ENCODE measurements at regions not wholly inside any gene's neighbourhood (a gene's known extent, or its start where the extent isn't known, plus 50 kb on each side); places are given as distances from the start of the nearest gene placed in this dataset.

DNA sequence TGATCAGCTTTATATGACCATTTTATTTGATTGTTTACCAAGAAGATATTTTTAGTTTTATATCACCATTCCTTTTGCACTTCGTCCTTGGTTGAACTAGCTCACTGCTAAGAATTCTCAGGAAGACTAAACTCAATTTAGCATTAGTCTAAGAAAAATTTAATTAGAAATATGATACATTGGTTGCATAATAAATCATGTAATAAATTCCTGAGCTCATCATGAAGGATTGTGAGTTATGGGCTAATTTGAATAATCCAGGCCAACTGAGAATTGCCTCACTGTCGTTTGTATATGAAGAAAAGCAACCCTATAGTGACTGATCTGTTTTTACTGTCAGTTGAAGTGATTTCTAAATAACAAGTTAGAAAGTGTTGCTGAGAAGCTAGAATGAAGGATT lies 725.5 kb downstream of the DNAJB9 start:
- Histone ChIP-seq H2AFZ (no peak overlapping the region), H3F3A (ENCODE audit: insufficient read depth) (no peaks in the 10 kb centered on the region), H3K36me3 (ENCODE audit: low read depth) (no peaks in the 10 kb centered on the region), H3K27ac (no peak overlapping the region), H3K4me1 (ENCODE audit: insufficient read depth) (no peaks in the 10 kb centered on the region), H3K4me2 (ENCODE audit: unreplicated experiment) (no peak overlapping the region), H3K79me2 (ENCODE audit: insufficient read depth) (no peaks in the 10 kb centered on the region), H3K27me3 (replicated peaks; ENCODE audit: insufficient read depth) (no peaks in the 10 kb centered on the region), H3K9me2 (ENCODE audit: insufficient read depth) (no peaks in the 10 kb centered on the region), H3K4me3 (no peak overlapping the region), H4K20me1 (ENCODE audit: insufficient read depth) (no peaks in the 10 kb centered on the region), H3K9me3 (ENCODE audit: low read depth) (no peaks in the 10 kb centered on the region), H3K9ac (no peak overlapping the region)
- no peak for TF ChIP-seq EZH2phosphoT487 (IDR thresholded peaks at IDR 0.05; ENCODE audit: insufficient read depth, low read depth)
- no peak for DNase-seq
- in situ Hi-C loops (cut with MboI), result no loop called here
- WGBS, 2 experiments (ENCODE audit: low coverage in 1 of 2, low lambda C conversion rate in 2 of 2, missing lambda C conversion rate in 2 of 2), result 5 to 9% methylated on average over 2 of the region's 2 CpGs

DNA sequence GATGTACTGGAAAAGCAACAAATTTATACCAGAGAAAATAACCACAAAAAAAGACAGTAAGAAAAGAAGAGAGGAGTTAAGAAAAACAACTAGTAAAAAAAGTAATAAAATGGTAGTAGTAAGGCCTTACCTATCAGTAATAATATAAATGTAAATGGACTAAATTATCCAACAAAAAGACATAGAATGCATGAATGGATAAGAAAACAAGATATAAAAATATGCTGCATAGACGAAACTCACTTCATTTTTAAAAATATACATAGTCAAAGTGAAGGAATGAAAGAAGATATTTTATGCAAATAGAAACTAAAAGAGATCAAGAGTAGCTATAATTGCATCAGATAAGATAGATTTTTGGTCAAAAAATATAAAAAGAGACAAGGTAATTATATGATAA lies 739.1 kb downstream of the DNAJB9 start:
- TF ChIP-seq EZH2phosphoT487 (IDR thresholded peaks at IDR 0.05; ENCODE audit: insufficient read depth, low read depth) (no peak), EZH2 (IDR thresholded peaks at IDR 0.05; ENCODE audit: insufficient read depth, poor library complexity, severe bottlenecking) (no peak)
- Histone ChIP-seq H3K4me3 (no peak overlapping the region), H3K4me1 (ENCODE audit: insufficient read depth) (no peaks in the 10 kb centered on the region), H3K9ac (no peak overlapping the region), H3F3A (ENCODE audit: insufficient read depth) (no peaks in the 10 kb centered on the region), H3K27me3 (replicated peaks; ENCODE audit: insufficient read depth) (no peaks in the 10 kb centered on the region), H2AFZ (no peak overlapping the region), H3K79me2 (ENCODE audit: insufficient read depth) (no peaks in the 10 kb centered on the region), H3K4me2 (ENCODE audit: unreplicated experiment) (no peak overlapping the region), H3K9me3 (ENCODE audit: low read depth) (peaks cover 2% of the 10 kb centered on the region), H4K20me1 (ENCODE audit: insufficient read depth) (no peaks in the 10 kb centered on the region), H3K9me2 (ENCODE audit: insufficient read depth) (no peaks in the 10 kb centered on the region), H3K27ac (no peak overlapping the region), H3K36me3 (ENCODE audit: low read depth) (no peaks in the 10 kb centered on the region)
- no peak for DNase-seq
- in situ Hi-C loops (cut with MboI), result no loop called here
- 0 to 3% methylated on average over 1 of the region's 1 CpG for WGBS, 2 experiments (ENCODE audit: low coverage in 1 of 2, low lambda C conversion rate in 2 of 2, missing lambda C conversion rate in 2 of 2)

DNA sequence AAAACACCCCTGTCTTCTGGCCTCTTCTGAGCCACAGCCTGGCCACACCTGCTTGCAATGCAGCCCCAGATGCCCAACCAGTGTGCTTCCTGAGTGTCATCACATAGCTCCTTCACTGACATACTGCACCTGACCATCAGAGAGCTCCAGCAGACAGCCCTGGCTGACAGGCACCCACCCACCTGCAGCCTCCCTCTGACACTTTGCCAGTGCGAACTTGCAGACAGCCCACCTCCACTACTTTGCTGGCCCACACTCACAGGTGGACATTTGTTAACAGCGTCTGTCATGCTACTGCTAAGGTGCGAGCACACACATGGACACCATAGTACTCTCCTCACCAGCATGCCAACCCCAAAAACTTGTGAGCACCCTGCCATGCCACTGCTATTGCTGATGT lies 740.1 kb downstream of the DNAJB9 start:
- Histone ChIP-seq H3K4me2 (ENCODE audit: unreplicated experiment) (no peak overlapping the region), H3K4me3 (no peak overlapping the region), H3K27ac (no peak overlapping the region), H3K36me3 (ENCODE audit: low read depth) (no peaks in the 10 kb centered on the region), H4K20me1 (ENCODE audit: insufficient read depth) (no peaks in the 10 kb centered on the region), H3K4me1 (ENCODE audit: insufficient read depth) (no peaks in the 10 kb centered on the region), H3K9me3 (ENCODE audit: low read depth) (peaks cover 2% of the 10 kb centered on the region), H3K27me3 (replicated peaks; ENCODE audit: insufficient read depth) (no peaks in the 10 kb centered on the region), H3K9me2 (ENCODE audit: insufficient read depth) (no peaks in the 10 kb centered on the region), H3K79me2 (ENCODE audit: insufficient read depth) (no peaks in the 10 kb centered on the region), H3F3A (ENCODE audit: insufficient read depth) (no peaks in the 10 kb centered on the region), H3K9ac (no peak overlapping the region), H2AFZ (no peak overlapping the region)
- no peak for TF ChIP-seq EZH2 (IDR thresholded peaks at IDR 0.05; ENCODE audit: insufficient read depth, poor library complexity, severe bottlenecking)
- no peak for TF ChIP-seq EZH2phosphoT487 (IDR thresholded peaks at IDR 0.05; ENCODE audit: insufficient read depth, low read depth)
- WGBS, 2 experiments (ENCODE audit: low coverage in 1 of 2, low lambda C conversion rate in 2 of 2, missing lambda C conversion rate in 2 of 2), result 38 to 48% methylated on average over 3 of the region's 3 CpGs
- no peak for DNase-seq
- in situ Hi-C loops (cut with MboI), result no loop called here

DNA sequence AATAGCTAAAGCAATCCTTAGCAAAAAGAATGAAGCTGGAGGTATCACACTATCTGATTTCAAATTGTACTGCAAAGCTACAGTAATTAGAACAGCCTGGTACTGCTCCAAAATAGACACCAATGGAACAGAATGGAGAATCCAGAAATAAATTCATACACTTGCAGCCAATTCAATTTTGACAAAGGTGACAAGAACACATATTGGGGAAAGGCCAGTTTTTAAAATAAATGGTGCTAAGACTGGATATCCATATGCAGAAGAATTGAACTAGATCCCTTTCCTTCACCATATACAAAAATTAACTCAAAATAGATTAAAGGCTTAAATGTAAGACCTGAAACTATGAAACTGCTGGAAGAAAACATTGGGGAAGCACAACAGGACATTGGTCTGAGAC lies 748.5 kb downstream of the DNAJB9 start:
- no peak for TF ChIP-seq EZH2 (IDR thresholded peaks at IDR 0.05; ENCODE audit: insufficient read depth, poor library complexity, severe bottlenecking)
- no peak for TF ChIP-seq EZH2phosphoT487 (IDR thresholded peaks at IDR 0.05; ENCODE audit: insufficient read depth, low read depth)
- Histone ChIP-seq H3K27ac (no peak overlapping the region), H4K20me1 (ENCODE audit: insufficient read depth) (no peaks in the 10 kb centered on the region), H3K4me3 (no peak overlapping the region), H3K36me3 (ENCODE audit: low read depth) (no peaks in the 10 kb centered on the region), H3K9me3 (ENCODE audit: low read depth) (no peaks in the 10 kb centered on the region), H3K27me3 (replicated peaks; ENCODE audit: insufficient read depth) (no peaks in the 10 kb centered on the region), H3K4me1 (ENCODE audit: insufficient read depth) (no peaks in the 10 kb centered on the region), H3K9ac (no peak overlapping the region), H3F3A (ENCODE audit: insufficient read depth) (no peaks in the 10 kb centered on the region), H3K4me2 (ENCODE audit: unreplicated experiment) (no peak overlapping the region), H3K79me2 (ENCODE audit: insufficient read depth) (no peaks in the 10 kb centered on the region), H2AFZ (no peak overlapping the region), H3K9me2 (ENCODE audit: insufficient read depth) (no peaks in the 10 kb centered on the region)
- in situ Hi-C loops (cut with MboI), result no loop called here
- no peak for DNase-seq

DNA sequence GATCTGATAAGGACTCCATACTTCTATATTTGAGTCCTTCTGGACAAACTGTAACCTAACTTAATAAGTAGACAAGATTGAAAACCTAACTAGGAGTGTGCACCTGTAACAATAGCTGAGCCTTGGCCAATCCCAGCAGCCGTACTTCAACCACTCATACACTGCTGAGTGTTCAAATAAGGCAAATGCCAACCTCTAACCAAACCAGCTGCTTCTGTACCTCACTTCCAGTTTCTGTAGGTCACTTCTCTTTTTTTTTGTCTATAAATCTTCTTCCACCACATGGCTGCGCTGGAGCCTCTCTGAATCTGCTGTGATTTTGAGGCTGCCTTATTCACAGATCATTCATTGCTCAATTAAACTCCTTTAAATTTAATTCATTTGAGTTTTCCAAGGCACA lies 753.2 kb downstream of the DNAJB9 start:
- Histone ChIP-seq H2AFZ (no peak overlapping the region), H3K9me3 (ENCODE audit: low read depth) (no peaks in the 10 kb centered on the region), H4K20me1 (ENCODE audit: insufficient read depth) (no peaks in the 10 kb centered on the region), H3F3A (ENCODE audit: insufficient read depth) (no peaks in the 10 kb centered on the region), H3K4me3 (no peak overlapping the region), H3K27ac (no peak overlapping the region), H3K9ac (no peak overlapping the region), H3K4me1 (ENCODE audit: insufficient read depth) (no peaks in the 10 kb centered on the region), H3K9me2 (ENCODE audit: insufficient read depth) (no peaks in the 10 kb centered on the region), H3K27me3 (replicated peaks; ENCODE audit: insufficient read depth) (no peaks in the 10 kb centered on the region), H3K36me3 (ENCODE audit: low read depth) (no peaks in the 10 kb centered on the region), H3K79me2 (ENCODE audit: insufficient read depth) (no peaks in the 10 kb centered on the region), H3K4me2 (ENCODE audit: unreplicated experiment) (no peak overlapping the region)
- no peak for DNase-seq
- 13 to 20% methylated on average over 2 of the region's 2 CpGs for WGBS, 2 experiments (ENCODE audit: low coverage in 1 of 2, low lambda C conversion rate in 2 of 2, missing lambda C conversion rate in 2 of 2)
- no peak for TF ChIP-seq EZH2 (IDR thresholded peaks at IDR 0.05; ENCODE audit: insufficient read depth, poor library complexity, severe bottlenecking)
- TF ChIP-seq EZH2phosphoT487 (IDR thresholded peaks at IDR 0.05; ENCODE audit: insufficient read depth, low read depth), result no peak
- in situ Hi-C loops (cut with MboI), result no loop called here
